Activated CD8-positive, alpha-beta memory T cell treated with anti-CD3 and anti-CD28 coated beads for 24 hours (primary cell): ENCODE measurements at regions not wholly inside any gene's neighbourhood (a gene's known extent, or its start where the extent isn't known, plus 50 kb on each side); places are given as distances from the start of the nearest gene placed in this dataset.
"Not testable (repeated sequence)": the region's sequence is repeated elsewhere in the genome, so short reads cannot be mapped to it uniquely, and the experiment has no call there.

ENCODE experiments used
- DNase-seq: peaks from one replicate; pipeline ENCODE4 v3.0.0-alpha.2; 2020

GRCh38 chr18:37874721-37875120 lies 309.1 kb upstream of the CELF4 start:
- DNase-seq, result no peak

- no peak for DNase-seq
Measured at GRCh38 chr18:37873416-37873815, 307.8 kb upstream of the CELF4 start.

DNA sequence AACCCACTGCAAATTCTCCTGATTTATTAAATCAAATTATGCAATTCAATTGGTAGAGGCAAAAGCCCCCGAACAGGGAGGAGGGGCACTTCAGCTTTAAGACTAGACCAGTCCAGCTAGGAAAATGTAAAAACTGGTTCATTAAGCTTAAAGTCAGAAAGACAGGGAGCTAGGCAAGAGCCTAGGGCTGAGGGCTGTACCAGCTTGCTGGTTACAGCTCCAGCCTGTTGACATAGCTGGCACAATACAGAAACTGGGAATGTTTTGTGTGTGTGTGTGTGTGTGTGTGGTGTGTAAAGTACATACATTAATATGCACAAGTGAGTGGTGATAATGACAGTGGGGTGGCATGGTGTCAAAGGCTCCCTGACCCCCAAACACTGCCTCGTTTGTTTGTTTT lies 307.0 kb upstream of the CELF4 start:
- DNase-seq, result no peak

DNA sequence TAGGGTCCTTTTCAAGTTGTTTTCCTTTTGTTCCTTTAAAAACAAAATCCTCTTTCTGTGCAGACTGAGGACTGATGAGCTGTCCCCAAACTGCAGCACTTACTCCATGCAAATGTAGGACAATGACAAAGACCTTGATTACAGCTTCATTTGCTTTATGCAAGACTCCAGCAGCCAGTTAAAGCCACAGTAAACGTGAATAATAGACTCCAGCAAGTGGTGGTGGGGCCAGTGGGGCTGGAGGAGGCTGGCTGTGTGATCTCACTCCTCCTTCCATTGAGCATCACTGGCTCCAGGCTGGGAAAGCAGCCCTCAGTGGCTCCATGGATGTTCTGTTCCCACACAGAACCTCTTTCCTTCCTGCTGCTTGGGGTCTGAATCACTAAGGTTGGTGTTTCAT lies 306.0 kb upstream of the CELF4 start:
- DNase-seq, result no peak

DNA sequence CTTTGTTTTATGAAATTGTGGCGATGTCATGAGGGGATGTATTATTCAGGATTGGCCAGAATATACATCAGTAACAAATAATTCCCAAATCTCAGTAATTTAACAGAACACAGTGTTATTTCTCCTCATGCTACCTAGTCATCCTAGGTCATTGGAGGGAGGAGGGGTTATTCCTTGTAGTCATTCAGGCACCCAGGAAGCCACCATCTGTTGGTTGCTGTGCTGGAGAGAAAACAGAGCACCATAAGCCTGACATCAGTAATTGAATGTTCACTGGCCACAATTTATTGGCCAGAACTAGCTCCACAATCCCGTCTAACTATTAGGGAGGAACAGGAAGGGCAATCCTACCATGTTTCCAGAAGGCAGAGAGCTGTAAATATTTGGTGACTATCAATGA lies 303.5 kb upstream of the CELF4 start:
- no peak for DNase-seq

GRCh38 chr18:37864122-37864521 lies 298.5 kb upstream of the CELF4 start:
- no peak for DNase-seq

DNA sequence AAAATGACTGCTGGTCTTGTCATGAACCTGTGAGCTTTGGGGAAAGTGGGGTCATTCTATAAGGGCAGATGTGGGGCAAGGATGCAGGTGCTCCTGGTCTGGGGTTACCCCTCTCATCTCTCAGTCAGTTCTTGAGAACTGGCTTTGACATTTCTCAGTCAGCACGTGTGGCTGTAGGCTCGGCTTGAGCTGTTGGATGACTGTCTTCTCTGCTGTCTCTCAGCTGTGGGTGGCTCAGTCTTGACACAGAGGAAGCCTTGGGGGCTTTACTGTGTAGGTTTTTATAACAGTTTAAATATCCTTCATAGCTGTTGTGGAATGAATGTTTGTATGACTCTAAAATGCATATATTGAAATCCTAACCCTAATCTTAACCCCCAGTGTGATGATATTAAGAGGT lies 296.4 kb upstream of the CELF4 start:
- no peak for DNase-seq

- DNase-seq, result no peak
Measured at GRCh38 chr18:37854396-37854795, 288.8 kb upstream of the CELF4 start.

DNA sequence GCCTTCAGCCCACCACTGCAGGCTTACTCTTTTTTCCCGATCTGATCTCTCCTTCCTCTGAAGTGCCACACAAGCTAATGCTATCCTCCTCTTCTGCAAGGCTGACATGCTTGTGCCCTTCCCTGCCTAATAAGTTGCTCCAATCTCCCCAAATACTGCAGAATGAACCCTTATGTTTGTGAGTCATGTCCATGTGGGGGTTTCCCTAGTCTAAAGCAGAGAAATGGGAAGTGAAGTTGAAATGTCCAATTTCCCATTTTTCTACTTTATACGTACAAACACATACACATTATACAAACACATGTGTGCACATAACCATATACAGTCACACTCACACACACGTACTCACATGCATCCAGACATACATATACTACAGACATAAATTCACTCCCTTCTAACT lies 288.1 kb upstream of the CELF4 start:
- no peak for DNase-seq

GRCh38 chr18:37852464-37852863 lies 286.9 kb upstream of the CELF4 start:
- DNase-seq, result no peak

DNA sequence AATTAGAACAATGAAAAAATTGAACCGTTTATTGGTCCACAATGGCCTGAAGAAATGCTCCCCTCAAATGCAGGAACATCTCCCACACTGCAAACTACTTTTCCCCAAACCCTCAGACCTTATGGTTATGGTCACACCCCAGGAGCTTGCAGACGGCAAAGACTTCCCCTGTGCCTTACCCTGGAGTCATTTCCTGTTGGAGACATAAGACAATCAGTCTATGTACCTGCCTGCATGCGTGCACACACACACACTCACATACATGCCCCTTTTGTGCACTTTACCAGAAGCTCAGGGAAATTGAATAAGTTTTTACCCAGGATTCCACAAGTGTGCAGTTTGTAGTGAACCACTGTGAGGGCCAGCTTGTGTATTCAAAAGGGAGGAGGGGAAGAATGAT lies 281.9 kb upstream of the CELF4 start:
- DNase-seq, result no peak

DNA sequence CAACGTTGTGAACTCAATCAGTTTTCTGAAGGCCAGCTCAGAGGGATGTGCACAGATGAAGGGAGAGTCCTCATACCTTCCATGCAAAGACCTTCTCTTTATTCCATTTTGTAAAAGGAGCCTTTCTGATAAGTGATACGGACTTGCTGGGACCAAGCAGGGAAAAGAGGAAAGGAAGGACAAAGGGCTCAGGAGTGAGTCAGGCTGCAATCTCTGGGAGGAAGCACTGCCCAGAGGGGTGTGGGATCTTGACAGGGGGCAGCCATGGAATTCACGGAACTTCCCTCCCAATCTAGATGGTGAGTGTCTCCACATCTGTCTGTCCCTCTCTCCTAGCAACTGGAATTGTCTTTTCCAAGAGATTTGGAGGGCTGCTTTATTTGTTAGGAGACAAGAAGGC lies 281.4 kb upstream of the CELF4 start:
- no peak for DNase-seq

GRCh38 chr18:37845498-37845897 lies 279.9 kb upstream of the CELF4 start:
- no peak for DNase-seq

DNA sequence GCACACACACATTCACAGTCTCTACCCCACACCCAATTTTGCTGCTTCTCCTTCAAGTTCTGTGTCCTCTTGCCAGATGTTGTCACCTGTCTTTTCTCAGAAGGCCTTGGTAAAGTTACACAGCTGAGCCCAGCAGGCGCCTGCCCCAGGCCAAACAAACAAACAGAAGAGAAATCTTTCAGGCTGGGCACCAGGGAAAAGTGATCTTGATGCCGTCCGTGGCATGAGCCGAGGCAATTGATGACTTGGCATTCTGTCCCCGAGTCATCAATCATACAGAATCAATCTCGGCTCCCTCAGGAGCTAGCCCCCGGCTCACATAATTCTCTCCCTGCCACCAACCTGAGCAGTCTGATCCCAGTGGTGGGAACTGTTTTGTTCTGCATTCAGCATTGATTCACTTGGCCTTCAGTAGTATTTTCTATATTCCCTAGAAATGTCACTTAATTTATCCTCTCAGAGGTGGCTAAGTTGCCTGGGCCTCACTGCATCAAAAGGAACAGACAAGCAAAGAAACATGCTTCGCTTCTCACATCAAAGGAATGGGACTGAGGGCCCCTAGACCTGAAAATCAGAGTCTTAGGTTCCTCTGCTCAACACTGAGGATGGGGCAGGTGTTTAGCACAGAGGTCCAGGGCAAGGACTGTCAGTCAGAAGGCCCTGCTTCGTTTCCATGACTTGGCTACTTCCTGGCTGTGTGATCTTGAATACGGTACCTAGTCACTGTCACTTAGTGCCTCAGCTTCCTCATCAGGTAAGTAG lies 278.8 kb upstream of the CELF4 start:
- DNase-seq, result no peak

DNA sequence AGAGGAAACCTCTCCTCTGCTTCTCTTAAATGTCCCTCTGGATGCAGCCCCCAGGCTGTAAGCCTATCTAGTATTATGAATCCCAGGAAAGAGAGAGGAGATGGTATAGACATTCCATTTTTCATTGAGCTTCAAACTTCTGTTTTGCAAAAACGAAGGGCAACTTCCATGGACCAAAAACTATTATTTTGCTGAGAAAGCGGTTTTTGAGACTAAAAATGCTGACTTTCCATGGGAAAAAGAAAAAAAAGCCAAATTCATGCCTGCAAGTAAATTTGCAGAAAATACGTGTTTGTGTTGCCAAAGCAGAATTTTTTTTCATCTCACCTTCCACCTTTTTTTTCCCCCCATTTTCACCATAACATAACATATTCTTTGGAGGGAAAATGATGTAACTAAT lies 272.5 kb upstream of the CELF4 start:
- no peak for DNase-seq

DNA sequence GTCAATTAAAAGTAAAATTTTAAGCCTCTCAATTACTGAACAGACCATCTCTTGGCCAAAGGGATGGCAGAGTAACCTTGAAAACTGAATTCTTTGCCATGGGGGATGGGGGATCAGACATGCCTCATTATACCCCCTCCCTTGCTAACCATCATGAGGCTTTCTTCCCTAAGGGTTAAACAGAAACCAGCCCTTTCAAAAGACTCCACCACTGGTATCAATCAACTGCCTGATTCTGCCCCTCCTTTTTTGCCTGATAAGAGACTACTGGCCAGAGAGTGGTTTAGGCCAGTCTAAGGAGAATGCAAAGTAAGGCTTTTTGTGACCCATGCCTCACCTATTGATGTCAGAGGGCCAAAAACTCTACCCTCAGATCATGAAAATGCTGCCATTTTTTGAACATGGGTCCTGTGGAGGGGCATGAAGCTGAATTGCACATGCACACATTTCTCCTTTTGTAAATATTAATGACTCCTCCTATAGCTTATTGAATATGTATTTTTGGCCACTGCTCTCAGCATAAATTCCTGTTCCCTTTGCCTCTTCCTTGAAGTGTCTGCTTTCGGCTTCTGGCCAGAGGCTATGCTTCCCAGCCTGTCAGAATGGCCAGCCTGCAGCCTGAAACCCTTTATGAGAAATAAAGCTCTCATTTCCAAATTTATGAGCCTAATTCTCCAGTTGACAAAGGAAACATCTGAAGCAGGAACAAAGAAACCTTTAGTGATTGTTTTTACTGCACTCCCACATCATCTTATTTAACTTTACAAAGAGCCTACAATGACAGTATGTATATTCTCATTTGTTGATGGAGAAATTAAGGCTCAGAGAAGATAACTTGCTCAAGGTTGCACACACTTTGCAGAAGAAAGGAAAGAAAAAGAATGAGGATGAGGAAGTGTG lies 270.7 kb upstream of the CELF4 start:
- DNase-seq, result no peak

GRCh38 chr18:37832010-37832695 lies 266.6 kb upstream of the CELF4 start:
- DNase-seq, result not testable (repeated sequence)

GRCh38 chr18:37812961-37813360 lies 247.4 kb upstream of the CELF4 start:
- DNase-seq, result no peak

GRCh38 chr18:37805773-37806404 lies 240.3 kb upstream of the CELF4 start:
- no peak for DNase-seq

DNA sequence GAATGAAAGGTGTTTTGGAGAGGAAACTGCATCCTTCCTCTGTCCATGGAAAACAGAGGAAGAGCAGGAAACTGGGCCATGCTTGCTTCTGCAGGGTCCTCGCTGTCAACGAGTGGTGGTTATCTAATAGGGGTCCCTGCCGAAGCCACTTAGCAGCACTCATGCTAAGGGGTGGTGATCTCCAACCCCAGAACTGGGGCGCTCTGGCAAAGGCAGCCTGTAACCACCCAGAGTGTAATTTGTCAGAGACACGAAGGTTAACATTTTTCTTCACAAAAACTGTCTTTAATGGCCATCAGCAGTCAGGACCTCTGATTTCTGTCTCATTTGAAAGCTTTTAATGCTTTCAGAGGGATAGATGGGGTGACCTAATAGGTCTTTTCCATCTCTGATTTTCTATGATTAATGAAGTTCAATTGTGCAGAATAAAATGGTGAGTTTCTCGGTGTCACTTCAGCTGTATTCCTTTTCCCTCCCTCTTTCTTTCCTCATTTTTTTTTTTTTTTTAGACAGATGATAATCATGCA lies 231.3 kb upstream of the CELF4 start:
- DNase-seq, result no peak

DNA sequence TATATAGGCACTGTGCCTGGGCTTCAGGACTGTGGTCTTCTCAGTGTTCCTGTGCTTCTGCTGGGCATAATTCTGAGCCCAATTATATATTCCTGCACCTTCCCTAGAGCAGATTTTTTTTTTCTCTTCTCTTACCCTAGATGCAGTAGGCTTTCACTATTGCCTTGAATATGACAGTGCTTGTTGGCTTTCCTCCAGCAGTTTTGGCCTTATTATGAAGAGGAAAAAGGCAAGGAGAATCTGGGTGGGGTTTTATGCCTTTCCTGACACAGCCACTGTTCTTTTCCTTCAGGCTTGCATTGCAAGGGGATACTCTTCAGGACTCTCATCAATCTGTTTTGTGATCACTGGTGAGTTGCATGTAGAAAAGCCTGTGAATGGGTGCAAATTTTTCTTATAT lies 221.9 kb upstream of the CELF4 start:
- DNase-seq, result no peak

DNA sequence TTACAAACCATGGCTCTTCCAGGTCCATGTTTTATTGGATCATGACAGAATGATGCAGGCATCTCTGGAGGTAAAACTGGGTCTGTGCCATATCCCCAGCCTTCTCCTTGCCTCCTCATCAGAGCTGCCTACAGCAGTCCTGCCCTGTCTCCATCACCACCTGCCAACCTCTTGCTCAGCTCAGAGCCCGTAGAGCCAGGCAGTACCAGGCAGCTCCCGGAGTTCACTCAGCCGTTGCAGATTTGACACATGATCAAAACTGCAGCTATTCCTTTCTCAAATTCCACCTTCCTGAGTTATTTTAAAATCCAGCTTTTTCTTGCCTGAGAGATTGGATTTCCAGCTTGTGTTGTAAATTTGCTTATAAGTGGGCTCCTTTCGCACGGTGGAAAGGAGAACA lies 218.2 kb upstream of the CELF4 start:
- DNase-seq, result no peak

DNA sequence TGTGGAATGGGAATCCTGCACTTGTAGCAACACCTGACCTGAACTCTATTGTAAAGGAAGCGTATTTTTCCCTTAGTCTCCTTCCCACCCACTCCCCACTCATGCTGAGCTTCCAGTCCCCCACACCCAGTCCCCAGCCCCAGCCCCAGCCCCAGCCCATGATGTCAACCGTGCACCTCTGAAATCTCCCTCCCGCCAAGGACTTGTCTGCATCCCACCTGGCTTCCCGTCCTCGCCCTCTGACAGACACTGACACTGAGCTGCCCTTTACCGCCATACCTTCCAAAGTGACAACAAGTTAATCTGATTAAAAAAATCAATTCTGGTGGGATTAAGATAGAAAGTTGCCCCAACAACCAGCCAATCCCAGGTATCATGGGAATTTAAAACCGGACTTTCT lies 213.6 kb upstream of the CELF4 start:
- DNase-seq, result no peak
